ENCODE measurements at regions not wholly inside any gene's neighbourhood (a gene's known extent, or its start where the extent isn't known, plus 50 kb on each side); places are given as distances from the start of the nearest gene placed in this dataset.

GRCh38 chr6:55669028-55669427 is 90.0 kb upstream of the HMGCLL1 start:
- 90 to 100% methylated on average over 1 of the region's 1 CpG for WGBS, 2 experiments
- no peak overlapping the region for H3K27ac ChIP-seq (ENCODE audit: insufficient read depth, low read depth, low read length, poor library complexity, severe bottlenecking)
- no peaks in the 10 kb centered on the region for H3K9me3 ChIP-seq (ENCODE audit: control insufficient read depth, low read length)

GRCh38 chr6:55668591-55668990 is 89.6 kb upstream of the HMGCLL1 start:
- H3K4me1 ChIP-seq (ENCODE audit: control insufficient read depth, insufficient read depth, low read length): no peaks in the 10 kb centered on the region
- no peak overlapping the region for H3K4me3 ChIP-seq (ENCODE audit: insufficient read depth, low read depth, low read length)
- H3K27ac ChIP-seq (ENCODE audit: insufficient read depth, low read depth, low read length, poor library complexity, severe bottlenecking): no peak overlapping the region
- no peaks in the 10 kb centered on the region for H3K9me3 ChIP-seq (ENCODE audit: control insufficient read depth, low read length)
- whole genome bisulfite sequencing, 2 experiments: 92 to 95% methylated on average over 3 of the region's 3 CpGs
- H3K27me3 ChIP-seq (ENCODE audit: control insufficient read depth, insufficient read depth, low read length, poor library complexity, severe bottlenecking): no peaks in the 10 kb centered on the region
- no peaks in the 10 kb centered on the region for H3K36me3 ChIP-seq (ENCODE audit: control insufficient read depth, insufficient read depth, low read length)

More at GRCh38 chr6:55669028-55669427, 90.0 kb upstream of the HMGCLL1 start:
- H3K36me3 ChIP-seq (ENCODE audit: control insufficient read depth, insufficient read depth, low read length): no peaks in the 10 kb centered on the region
- H3K27me3 ChIP-seq (ENCODE audit: control insufficient read depth, insufficient read depth, low read length, poor library complexity, severe bottlenecking): no peaks in the 10 kb centered on the region
- H3K4me1 ChIP-seq (ENCODE audit: control insufficient read depth, insufficient read depth, low read length): no peaks in the 10 kb centered on the region
- H3K4me3 ChIP-seq (ENCODE audit: insufficient read depth, low read depth, low read length): no peak overlapping the region

GRCh38 chr6:55667341-55667740 is 88.3 kb upstream of the HMGCLL1 start:
- H3K36me3 ChIP-seq (ENCODE audit: control insufficient read depth, insufficient read depth, low read length): no peaks in the 10 kb centered on the region
- no peak overlapping the region for H3K27ac ChIP-seq (ENCODE audit: insufficient read depth, low read depth, low read length, poor library complexity, severe bottlenecking)
- H3K9me3 ChIP-seq (ENCODE audit: control insufficient read depth, low read length): no peaks in the 10 kb centered on the region
- no peaks in the 10 kb centered on the region for H3K4me1 ChIP-seq (ENCODE audit: control insufficient read depth, insufficient read depth, low read length)
- no peak overlapping the region for H3K4me3 ChIP-seq (ENCODE audit: insufficient read depth, low read depth, low read length)
- no peaks in the 10 kb centered on the region for H3K27me3 ChIP-seq (ENCODE audit: control insufficient read depth, insufficient read depth, low read length, poor library complexity, severe bottlenecking)
- WGBS, 2 experiments: 90 to 100% methylated on average over 2 of the region's 2 CpGs

- 86 to 89% methylated on average over 1 to 2 of the region's 2 CpGs for WGBS, 2 experiments
- H3K27ac ChIP-seq (ENCODE audit: insufficient read depth, low read depth, low read length, poor library complexity, severe bottlenecking): no peak overlapping the region
- no peaks in the 10 kb centered on the region for H3K9me3 ChIP-seq (ENCODE audit: control insufficient read depth, low read length)
These were observed 87.7 kb upstream of the HMGCLL1 start for GRCh38 chr6:55666606-55667225.

GRCh38 chr6:55666037-55666436 is 87.0 kb upstream of the HMGCLL1 start:
- H3K27ac ChIP-seq (ENCODE audit: insufficient read depth, low read depth, low read length, poor library complexity, severe bottlenecking): no peak overlapping the region
- H3K36me3 ChIP-seq (ENCODE audit: control insufficient read depth, insufficient read depth, low read length): no peaks in the 10 kb centered on the region
- no peaks in the 10 kb centered on the region for H3K27me3 ChIP-seq (ENCODE audit: control insufficient read depth, insufficient read depth, low read length, poor library complexity, severe bottlenecking)
- 97 to 100% methylated on average over 3 of the region's 3 CpGs for WGBS, 2 experiments
- no peak overlapping the region for H3K4me3 ChIP-seq (ENCODE audit: insufficient read depth, low read depth, low read length)
- H3K4me1 ChIP-seq (ENCODE audit: control insufficient read depth, insufficient read depth, low read length): no peaks in the 10 kb centered on the region
- H3K9me3 ChIP-seq (ENCODE audit: control insufficient read depth, low read length): no peaks in the 10 kb centered on the region

More at GRCh38 chr6:55666606-55667225, 87.7 kb upstream of the HMGCLL1 start:
- Histone ChIP-seq H3K4me3 (ENCODE audit: insufficient read depth, low read depth, low read length) (no peak overlapping the region), H3K4me1 (ENCODE audit: control insufficient read depth, insufficient read depth, low read length) (no peaks in the 10 kb centered on the region), H3K36me3 (ENCODE audit: control insufficient read depth, insufficient read depth, low read length) (no peaks in the 10 kb centered on the region), H3K27me3 (ENCODE audit: control insufficient read depth, insufficient read depth, low read length, poor library complexity, severe bottlenecking) (no peaks in the 10 kb centered on the region)

GRCh38 chr6:55664591-55665587 is 85.9 kb upstream of the HMGCLL1 start:
- H3K9me3 ChIP-seq (ENCODE audit: control insufficient read depth, low read length): no peaks in the 10 kb centered on the region
- H3K4me1 ChIP-seq (ENCODE audit: control insufficient read depth, insufficient read depth, low read length): no peaks in the 10 kb centered on the region
- no peaks in the 10 kb centered on the region for H3K27me3 ChIP-seq (ENCODE audit: control insufficient read depth, insufficient read depth, low read length, poor library complexity, severe bottlenecking)
- WGBS, 2 experiments: 96 to 98% methylated on average over 2 of the region's 2 CpGs
- no peaks in the 10 kb centered on the region for H3K36me3 ChIP-seq (ENCODE audit: control insufficient read depth, insufficient read depth, low read length)
- no peak overlapping the region for H3K4me3 ChIP-seq (ENCODE audit: insufficient read depth, low read depth, low read length)
- H3K27ac ChIP-seq (ENCODE audit: insufficient read depth, low read depth, low read length, poor library complexity, severe bottlenecking): no peak overlapping the region

GRCh38 chr6:55663914-55664313 is 84.9 kb upstream of the HMGCLL1 start:
- Histone ChIP-seq H3K9me3 (ENCODE audit: control insufficient read depth, low read length) (no peaks in the 10 kb centered on the region), H3K4me3 (ENCODE audit: insufficient read depth, low read depth, low read length) (no peak overlapping the region), H3K27ac (ENCODE audit: insufficient read depth, low read depth, low read length, poor library complexity, severe bottlenecking) (no peak overlapping the region), H3K36me3 (ENCODE audit: control insufficient read depth, insufficient read depth, low read length) (no peaks in the 10 kb centered on the region), H3K27me3 (ENCODE audit: control insufficient read depth, insufficient read depth, low read length, poor library complexity, severe bottlenecking) (no peaks in the 10 kb centered on the region), H3K4me1 (ENCODE audit: control insufficient read depth, insufficient read depth, low read length) (no peaks in the 10 kb centered on the region)
- 94 to 100% methylated on average over 2 of the region's 2 CpGs for WGBS, 2 experiments

GRCh38 chr6:55659304-55659703 is 80.3 kb upstream of the HMGCLL1 start:
- Histone ChIP-seq H3K4me1 (ENCODE audit: control insufficient read depth, insufficient read depth, low read length) (no peaks in the 10 kb centered on the region), H3K36me3 (ENCODE audit: control insufficient read depth, insufficient read depth, low read length) (no peaks in the 10 kb centered on the region), H3K27ac (ENCODE audit: insufficient read depth, low read depth, low read length, poor library complexity, severe bottlenecking) (no peak overlapping the region), H3K27me3 (ENCODE audit: control insufficient read depth, insufficient read depth, low read length, poor library complexity, severe bottlenecking) (no peaks in the 10 kb centered on the region), H3K9me3 (ENCODE audit: control insufficient read depth, low read length) (no peaks in the 10 kb centered on the region), H3K4me3 (ENCODE audit: insufficient read depth, low read depth, low read length) (no peak overlapping the region)
- WGBS, 2 experiments: 75 to 100% methylated on average over 1 of the region's 3 CpGs

- H3K27me3 ChIP-seq (ENCODE audit: control insufficient read depth, insufficient read depth, low read length, poor library complexity, severe bottlenecking): no peaks in the 10 kb centered on the region
- no peak overlapping the region for H3K27ac ChIP-seq (ENCODE audit: insufficient read depth, low read depth, low read length, poor library complexity, severe bottlenecking)
- H3K4me3 ChIP-seq (ENCODE audit: insufficient read depth, low read depth, low read length): no peak overlapping the region
- no peaks in the 10 kb centered on the region for H3K9me3 ChIP-seq (ENCODE audit: control insufficient read depth, low read length)
- WGBS, 2 experiments: 97 to 100% methylated on average over 1 of the region's 1 CpG
- H3K36me3 ChIP-seq (ENCODE audit: control insufficient read depth, insufficient read depth, low read length): no peaks in the 10 kb centered on the region
- H3K4me1 ChIP-seq (ENCODE audit: control insufficient read depth, insufficient read depth, low read length): no peaks in the 10 kb centered on the region
These were observed 75.5 kb upstream of the HMGCLL1 start for GRCh38 chr6:55654445-55654844.

GRCh38 chr6:55652429-55652828 is 73.4 kb upstream of the HMGCLL1 start:
- H3K27me3 ChIP-seq (ENCODE audit: control insufficient read depth, insufficient read depth, low read length, poor library complexity, severe bottlenecking): no peaks in the 10 kb centered on the region
- no peaks in the 10 kb centered on the region for H3K36me3 ChIP-seq (ENCODE audit: control insufficient read depth, insufficient read depth, low read length)
- 79 to 83% methylated on average over 1 of the region's 1 CpG for WGBS, 2 experiments
- H3K27ac ChIP-seq (ENCODE audit: insufficient read depth, low read depth, low read length, poor library complexity, severe bottlenecking): no peak overlapping the region
- H3K4me3 ChIP-seq (ENCODE audit: insufficient read depth, low read depth, low read length): no peak overlapping the region
- no peaks in the 10 kb centered on the region for H3K9me3 ChIP-seq (ENCODE audit: control insufficient read depth, low read length)
- H3K4me1 ChIP-seq (ENCODE audit: control insufficient read depth, insufficient read depth, low read length): no peaks in the 10 kb centered on the region
